ENCODE measurements at regions not wholly inside any gene's neighbourhood (a gene's known extent, or its start where the extent isn't known, plus 50 kb on each side); places are given as distances from the start of the nearest gene placed in this dataset.
A peak's percentile ranks its signal among the peaks of the same experiment; 100 is the strongest.

DNA sequence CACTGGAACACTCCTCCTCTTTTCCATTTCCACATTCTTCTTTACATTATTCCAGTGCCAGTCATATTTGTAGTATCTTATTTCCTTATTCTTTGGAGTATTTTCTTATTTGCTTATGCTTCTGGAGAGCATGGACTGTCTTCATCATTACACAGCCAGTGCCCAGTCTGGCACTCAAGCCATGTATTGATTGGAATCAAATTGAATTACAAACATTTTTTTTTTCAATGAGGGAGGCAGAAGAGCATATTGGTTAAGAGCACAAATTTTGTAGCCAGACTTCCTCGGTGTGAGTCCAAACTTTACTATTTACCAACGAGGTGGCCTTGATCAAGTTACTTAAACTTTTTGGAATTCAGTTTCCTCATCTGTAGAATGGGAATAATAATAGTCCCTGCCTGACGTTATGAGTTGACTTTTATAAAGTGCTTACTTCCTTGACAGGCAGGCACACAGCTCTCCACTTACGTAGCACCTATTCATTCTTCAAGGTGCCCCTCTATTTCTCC is 186.6 kb upstream of the BCL6 start:
- DNase-seq, result no peak

GRCh38 chr3:187932530-187932929 is 187.3 kb upstream of the BCL6 start:
- no peak for DNase-seq

DNA sequence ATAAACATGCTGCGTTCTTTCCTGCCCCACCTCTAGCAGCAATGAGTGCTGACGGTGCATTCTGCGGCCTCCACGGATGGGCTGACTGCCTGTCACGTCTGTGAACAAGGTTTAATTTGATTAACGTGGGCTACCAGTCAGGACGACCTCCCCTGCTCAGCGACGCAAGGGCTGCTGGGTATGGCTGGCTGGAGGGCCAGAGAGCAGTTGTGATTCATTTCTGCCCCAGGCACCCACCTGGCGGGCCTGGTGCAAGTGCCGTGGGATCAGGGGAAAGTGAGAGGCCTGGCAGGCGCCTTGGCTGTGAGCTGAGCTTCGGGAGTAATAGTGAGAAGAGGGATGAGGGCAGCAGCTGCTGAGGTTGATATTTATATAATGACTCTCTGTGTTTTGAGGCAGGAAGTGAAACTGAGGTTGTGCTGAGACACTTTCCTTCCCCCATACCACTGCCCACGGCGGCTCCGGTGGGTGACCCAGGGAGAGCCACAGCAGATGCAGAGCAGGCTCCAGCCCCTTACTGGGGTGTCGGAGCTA is 190.4 kb upstream of the BCL6 start:
- peak; percentile 35 for DNase-seq

DNA sequence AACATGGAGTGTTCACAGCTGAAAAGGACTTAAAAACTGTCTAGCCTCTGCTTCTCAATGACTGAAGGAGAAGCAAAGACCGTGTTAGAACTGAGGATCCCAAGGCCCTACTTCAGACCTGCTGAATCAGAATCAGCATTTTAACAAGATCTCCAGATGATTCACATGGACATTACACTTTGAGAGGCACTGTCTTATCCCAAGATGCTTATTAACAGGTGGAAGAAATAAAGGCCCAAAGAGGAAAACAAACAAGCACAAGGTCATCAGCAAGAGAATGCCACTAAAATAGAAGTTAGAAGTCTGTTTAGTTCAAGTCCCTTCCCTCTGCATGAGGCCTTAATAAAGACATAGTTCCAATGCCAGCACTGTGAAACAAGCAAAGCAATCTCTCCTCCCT is 191.4 kb upstream of the BCL6 start:
- DNase-seq, result no peak

- DNase-seq, result no peak
Measured at GRCh38 chr3:187939891-187940290, 194.6 kb upstream of the BCL6 start.

DNA sequence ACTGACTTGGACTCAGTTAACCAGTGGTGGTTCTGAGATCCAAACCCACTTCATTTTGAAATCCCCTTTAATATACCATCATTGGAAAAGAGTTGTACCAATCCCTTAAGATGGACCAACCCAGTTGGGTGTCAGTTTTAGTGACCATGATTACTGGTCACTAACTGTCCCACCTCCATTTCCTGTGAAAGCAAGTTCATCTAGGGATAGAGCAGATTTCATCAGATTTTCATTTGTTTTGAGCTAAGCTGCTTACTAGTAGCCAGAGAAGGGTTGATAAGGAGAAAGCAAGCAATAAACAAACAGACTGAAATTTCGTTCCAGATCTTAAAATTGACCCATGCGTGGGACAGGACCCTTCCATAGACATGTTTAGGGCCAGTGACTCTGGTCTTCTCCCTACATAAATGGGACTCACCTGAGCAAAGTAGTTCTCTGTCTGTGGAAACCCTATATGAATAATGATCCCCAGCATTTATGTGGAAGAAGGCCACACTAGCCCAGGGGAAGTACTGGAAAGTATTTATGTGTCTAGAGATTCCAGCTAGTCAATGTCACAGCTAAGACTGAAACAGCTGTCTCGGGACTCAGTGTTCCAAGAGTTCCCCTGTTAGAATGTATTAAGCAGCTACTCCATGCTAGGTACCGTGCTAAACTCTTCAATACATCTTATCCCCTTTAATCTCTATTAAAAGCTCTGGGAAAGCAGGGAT is 196.0 kb upstream of the BCL6 start:
- no peak for DNase-seq

DNA sequence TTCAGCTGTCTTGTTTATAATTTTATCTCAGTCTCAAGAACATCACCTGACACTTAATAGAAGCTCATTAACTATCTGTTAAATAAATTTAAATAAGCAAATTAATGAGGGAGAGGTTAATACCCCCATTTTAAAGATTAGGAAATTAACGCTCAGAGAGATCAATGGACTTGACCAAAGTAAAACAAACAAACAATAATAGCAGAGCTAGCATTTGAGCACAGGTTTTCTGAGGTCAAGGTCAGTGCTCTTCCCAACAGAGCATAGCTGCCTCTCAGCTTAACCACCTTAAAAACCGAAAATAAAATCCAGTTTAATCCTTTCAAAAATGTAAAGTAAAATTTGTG is 196.6 kb upstream of the BCL6 start:
- no peak for DNase-seq

DNA sequence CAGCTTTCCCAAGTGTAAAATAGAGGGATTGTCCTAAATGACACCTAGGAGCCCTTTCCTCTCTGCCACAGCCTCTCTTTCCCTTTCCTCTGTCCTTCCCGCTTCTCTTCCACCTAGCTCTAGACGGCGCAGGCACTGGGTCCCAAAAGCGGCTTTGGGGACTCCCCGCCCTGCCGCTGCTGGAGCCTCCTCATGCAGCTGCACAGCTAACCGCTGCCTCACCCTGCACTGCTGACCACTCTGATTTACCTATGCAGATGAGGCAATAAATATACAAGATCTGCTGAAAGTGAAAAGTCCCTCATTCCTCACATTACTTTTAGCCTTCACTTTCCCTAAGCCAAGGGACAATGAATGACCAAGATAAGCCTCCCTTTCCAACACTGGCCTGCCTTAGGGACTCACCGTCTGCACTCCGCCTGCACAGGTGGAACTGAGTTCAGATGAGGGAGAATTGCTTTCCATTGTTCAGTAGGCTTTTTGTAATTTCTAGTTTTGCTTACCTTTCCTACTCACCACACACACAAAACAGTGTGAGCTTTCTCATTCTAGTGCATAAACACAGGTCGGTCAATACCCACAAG is 197.5 kb upstream of the BCL6 start:
- DNase-seq, result no peak

DNA sequence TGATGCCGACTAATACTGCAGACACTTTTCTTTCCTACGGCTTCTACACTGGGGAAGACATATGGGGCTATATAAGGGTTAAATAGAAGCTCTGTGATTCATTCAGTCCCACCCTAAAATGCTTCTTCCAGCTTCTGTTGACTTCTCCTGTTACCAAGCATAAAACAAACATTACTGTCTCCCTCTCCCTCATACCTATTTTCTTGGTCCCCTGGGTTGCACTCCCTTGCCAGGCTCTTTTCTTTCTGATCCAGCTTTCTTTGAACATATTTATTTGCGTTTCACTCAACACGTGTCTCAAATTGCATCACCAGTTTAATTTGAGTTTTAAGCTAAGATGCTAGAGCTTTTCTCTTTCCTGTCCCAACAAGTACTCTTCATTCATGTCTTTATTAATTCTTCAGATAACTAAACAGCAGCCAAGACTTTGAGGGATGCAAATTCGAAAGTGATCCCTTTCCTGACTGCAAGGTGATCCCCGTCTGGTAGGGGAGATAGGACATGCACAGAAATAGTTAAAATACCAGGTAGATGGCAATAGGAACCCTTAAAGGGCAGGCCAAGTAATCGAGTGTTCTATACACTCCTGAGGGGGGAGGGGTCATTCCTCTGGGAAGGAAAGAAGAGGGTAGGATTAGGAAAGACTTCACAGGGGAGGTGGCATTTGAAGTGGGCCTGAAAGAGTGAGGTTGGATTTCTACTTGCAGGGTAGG is 198.6 kb upstream of the BCL6 start:
- DNase-seq, result no peak

GRCh38 chr3:187944390-187945179 is 199.3 kb upstream of the BCL6 start:
- no peak for DNase-seq

- no peak for DNase-seq
Measured at GRCh38 chr3:187945374-187945773, 200.1 kb upstream of the BCL6 start.

GRCh38 chr3:187946163-187946691 is 201.0 kb upstream of the BCL6 start:
- DNase-seq, result no peak

GRCh38 chr3:187946981-187947380 is 201.7 kb upstream of the BCL6 start:
- no peak for DNase-seq

DNA sequence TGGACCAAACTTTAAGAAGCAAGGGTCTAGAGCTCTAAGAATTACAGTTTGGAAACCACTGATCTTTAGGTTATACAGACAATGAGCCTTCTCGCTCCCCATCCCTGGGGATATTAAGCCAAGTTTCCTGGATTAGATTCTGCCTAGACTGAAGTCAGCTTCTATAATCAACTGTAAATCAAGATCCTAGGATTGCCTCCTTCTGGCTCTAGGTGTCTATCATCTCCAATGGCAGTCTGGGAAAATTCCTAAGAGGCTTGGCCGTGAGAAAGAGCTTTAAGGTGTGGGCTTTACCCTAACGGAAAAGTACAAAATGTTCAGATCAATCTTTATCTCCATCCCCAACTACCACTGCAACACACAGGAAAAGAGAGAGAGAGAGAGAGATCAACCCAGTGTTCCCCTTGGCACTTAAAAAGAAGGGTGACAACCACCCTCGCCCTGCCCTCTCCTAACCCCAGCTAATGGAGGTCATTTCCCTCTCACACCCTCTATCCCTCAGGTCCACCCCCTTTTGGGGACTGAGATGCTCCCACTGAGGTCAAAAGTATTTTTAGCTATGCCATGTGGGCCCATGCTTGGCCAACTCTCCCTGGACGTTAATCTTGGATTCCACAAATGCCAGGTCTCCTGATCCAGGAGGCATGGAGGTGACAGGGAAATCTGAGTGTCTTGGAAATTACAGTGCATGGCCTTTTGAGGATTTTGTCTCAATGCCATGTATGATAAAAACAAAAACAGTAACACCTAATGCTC is 202.8 kb upstream of the BCL6 start:
- no peak for DNase-seq

DNA sequence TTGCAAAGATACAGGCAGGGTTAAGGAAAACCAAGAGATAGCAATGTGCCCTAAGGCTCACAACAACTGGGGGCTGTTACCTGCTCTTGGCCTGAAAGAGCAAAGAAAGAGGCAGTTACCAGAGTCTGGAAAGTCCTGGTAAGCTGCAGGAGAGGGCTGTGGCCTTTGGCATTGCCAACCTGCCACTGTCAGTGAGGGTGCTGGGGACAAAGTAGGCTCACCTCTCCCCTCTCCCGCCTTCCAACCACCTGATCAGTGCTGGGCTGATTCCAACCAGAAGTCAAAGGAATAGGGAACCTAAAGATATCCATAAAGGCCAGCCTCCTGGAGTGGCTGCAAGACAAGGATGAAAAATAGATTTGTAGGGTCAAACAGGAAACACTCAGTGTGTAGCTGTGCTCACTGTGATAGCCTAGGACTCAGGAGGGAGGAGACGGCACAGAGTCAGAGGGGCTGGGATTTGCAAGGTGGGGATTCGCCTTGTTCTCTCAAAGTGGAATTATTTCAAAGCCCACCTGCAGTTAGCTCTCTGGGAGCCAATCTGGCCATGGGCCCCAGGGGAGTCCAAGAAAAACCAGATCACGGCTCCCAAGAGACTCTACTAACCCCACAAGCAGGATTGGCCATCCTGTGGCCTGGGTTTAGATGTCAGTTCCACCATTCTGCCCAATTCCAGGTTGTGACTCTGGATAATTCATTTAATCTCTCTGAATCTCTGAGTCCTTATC is 204.0 kb upstream of the BCL6 start:
- no peak for DNase-seq

DNA sequence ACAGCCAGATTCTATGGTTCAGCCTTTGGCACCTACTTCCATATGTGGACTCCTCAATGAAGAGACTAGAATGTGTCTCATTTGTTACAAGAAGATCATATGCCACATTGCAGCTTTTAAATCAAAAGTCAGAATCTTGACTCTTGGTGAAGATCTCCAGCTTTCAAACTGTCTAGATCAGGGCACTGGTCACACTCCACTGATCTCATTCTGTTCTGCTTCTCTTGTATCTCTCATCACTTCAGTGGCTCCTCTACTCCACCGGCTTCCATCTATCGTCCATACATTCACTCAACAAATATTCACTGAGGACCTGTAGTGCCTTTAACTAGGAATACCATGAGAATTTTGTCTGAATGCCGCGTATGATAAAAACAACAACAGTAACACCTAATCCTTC is 203.3 kb upstream of the LPP start:
- DNase-seq, result no peak

- DNase-seq, result no peak
Measured at GRCh38 chr3:187951452-187952190, 202.3 kb upstream of the LPP start.

DNA sequence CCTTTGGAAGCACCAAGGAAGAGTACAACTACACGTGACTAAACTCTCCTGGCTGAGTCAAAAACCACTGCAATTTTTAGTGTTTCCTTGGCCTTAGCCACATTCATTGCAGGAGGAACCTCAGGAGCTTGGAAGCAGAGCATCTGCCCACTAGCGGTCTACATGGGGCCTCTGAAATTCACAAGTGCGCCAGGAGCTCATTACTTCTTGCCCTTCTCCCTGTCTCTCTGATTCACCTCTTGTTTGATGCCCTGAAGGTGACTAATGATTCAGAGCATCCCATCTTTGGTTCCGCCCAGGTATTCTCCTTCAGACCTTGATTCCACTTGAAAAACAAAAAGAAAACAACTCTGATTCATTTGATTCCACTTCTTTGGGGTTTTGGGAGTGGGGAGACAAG is 201.1 kb upstream of the LPP start:
- no peak for DNase-seq

GRCh38 chr3:187954516-187954872 is 199.5 kb upstream of the LPP start:
- DNase-seq, result no peak

- DNase-seq, result no peak
Measured at GRCh38 chr3:187954873-187955586, 198.9 kb upstream of the LPP start.
